ENCODE measurements at regions not wholly inside any gene's neighbourhood (a gene's known extent, or its start where the extent isn't known, plus 50 kb on each side); places are given as distances from the start of the nearest gene placed in this dataset.

DNA sequence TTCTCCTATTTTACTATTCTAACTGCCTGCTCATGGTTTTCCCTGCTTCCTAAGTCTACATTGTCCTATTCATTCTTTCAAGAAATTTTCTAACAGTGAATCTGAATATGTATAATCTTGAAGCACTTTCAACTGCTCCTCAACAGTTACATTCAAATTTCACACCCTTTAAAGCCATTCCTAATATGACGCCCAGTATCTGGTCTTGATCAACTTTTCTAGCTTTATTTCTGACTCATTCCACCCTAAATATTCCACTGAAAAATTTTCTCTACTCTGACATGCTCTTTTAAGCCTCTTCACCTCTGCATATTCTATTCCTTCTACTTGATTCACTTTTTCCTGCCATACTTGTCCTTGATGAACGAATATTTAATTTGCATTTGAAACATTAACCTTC is 1893.9 kb upstream of the PIK3C3 start:
- no TSS peak for BruUV-seq (replicated peaks)
- H3K4me1 Mint-ChIP-seq (ENCODE audit: insufficient read depth, unreplicated experiment) = no peaks in the 10 kb centered on the region
- intact Hi-C loops (cut with micrococcal nuclease) = no loop called here

DNA sequence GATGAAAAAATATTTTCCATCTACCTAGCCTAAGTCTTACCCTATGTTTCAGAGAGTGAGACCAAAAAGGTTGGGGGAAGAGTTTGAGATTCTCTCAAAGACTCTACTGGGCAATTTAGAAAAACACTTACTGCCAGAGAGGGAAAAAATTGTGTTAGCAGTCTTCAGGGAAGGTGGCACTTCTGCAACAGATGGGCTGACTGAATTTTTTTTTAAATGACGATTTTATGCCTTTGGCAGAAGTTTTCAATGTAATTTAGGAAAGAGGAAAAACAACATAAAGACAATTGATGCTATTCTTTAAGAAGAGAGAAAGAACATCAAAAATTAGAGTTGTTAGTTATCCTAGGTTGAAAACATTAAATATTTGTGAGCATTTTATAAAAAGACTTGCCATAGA is 1894.5 kb upstream of the PIK3C3 start:
- no peak for DNase-seq (ENCODE audit: unreplicated experiment)
- Mint-ChIP-seq H3K36me3 (ENCODE audit: insufficient read depth, unreplicated experiment) (no peaks in the 10 kb centered on the region), H3K27ac (ENCODE audit: low read depth, unreplicated experiment) (no peak overlapping the region), H3K4me3 (ENCODE audit: unreplicated experiment) (no peak overlapping the region), H3K9me3 (ENCODE audit: unreplicated experiment) (no peaks in the 10 kb centered on the region), H3K4me1 (ENCODE audit: insufficient read depth, unreplicated experiment) (no peaks in the 10 kb centered on the region), H3K27me3 (ENCODE audit: insufficient read depth, unreplicated experiment) (no peaks in the 10 kb centered on the region)
- ChIA-PET POLR2A (no interaction called here), CTCF (no interaction called here)
- no TSS peak for BruUV-seq (replicated peaks)
- intact Hi-C loops (cut with micrococcal nuclease) = no loop called here
- no peak for TF ChIP-seq CTCF (IDR thresholded peaks at IDR 0.05; ENCODE audit: unreplicated experiment)

More for the DNA sequence above, 1893.9 kb upstream of the PIK3C3 start:
- Mint-ChIP-seq H3K27me3 (ENCODE audit: insufficient read depth, unreplicated experiment) (no peaks in the 10 kb centered on the region), H3K9me3 (ENCODE audit: unreplicated experiment) (no peaks in the 10 kb centered on the region), H3K4me3 (ENCODE audit: unreplicated experiment) (no peak overlapping the region), H3K36me3 (ENCODE audit: insufficient read depth, unreplicated experiment) (no peaks in the 10 kb centered on the region), H3K27ac (ENCODE audit: low read depth, unreplicated experiment) (no peak overlapping the region)
- CTCF ChIA-PET = no interaction called here
- DNase-seq (ENCODE audit: unreplicated experiment) = no peak
- no peak for TF ChIP-seq CTCF (IDR thresholded peaks at IDR 0.05; ENCODE audit: unreplicated experiment)
- POLR2A ChIA-PET = no interaction called here

GRCh38 chr18:40058811-40059570 is 1896.0 kb upstream of the PIK3C3 start:
- Mint-ChIP-seq H3K36me3 (ENCODE audit: insufficient read depth, unreplicated experiment) (no peaks in the 10 kb centered on the region), H3K27me3 (ENCODE audit: insufficient read depth, unreplicated experiment) (no peaks in the 10 kb centered on the region), H3K9me3 (ENCODE audit: unreplicated experiment) (no peaks in the 10 kb centered on the region), H3K4me3 (ENCODE audit: unreplicated experiment) (no peak overlapping the region), H3K4me1 (ENCODE audit: insufficient read depth, unreplicated experiment) (peaks cover 5% of the 10 kb centered on the region), H3K27ac (ENCODE audit: low read depth, unreplicated experiment) (no peak overlapping the region)
- TF ChIP-seq CTCF (IDR thresholded peaks at IDR 0.05; ENCODE audit: unreplicated experiment) = no peak
- intact Hi-C loops (cut with micrococcal nuclease) = no loop called here
- DNase-seq (ENCODE audit: unreplicated experiment) = no peak
- ChIA-PET CTCF (interaction anchor here (0.6 kb wide), 1 partner anchor 18 kb away, joined by 3 read pairs; no protein-coding TSS in a partner anchor), POLR2A (no interaction called here)
- BruUV-seq (replicated peaks) = no TSS peak

DNA sequence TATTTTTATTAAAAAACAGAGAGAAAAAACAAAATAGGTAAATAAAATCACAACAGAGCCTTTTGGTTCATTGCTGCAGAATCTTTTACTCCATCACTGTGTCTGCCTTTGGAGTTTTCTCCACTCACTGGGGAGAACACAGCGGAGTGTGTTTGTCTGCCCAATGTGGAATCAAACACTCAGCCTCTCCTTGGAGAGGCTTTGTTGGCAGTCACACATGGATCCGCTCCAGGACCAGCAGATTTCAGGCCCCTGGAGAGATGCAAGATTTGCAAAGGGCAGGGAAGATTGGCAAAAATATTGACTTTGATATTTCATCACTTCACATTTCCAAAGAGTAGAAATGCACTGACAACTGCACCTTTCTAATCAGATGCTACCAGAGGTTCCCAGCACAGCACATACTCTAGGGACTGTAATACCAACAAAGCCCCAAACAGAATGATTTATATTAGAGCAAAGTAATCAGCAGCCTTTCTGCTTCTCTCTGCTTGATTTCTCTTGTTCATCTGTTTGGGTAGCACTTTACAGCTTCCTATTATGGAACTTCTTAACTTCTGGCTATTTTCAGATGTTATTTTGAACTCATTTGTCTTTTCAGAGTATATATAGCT is 1898.8 kb upstream of the PIK3C3 start:
- H3K9me3 Mint-ChIP-seq (ENCODE audit: unreplicated experiment) = no peaks in the 10 kb centered on the region
- CTCF ChIA-PET = interaction anchor here (0.7 kb wide), 2 partner anchors 122 to 664 kb away, joined by 3 read pairs; no protein-coding TSS in a partner anchor
- intact Hi-C loops (cut with micrococcal nuclease) = no loop called here
- POLR2A ChIA-PET = no interaction called here
- no peaks in the 10 kb centered on the region for H3K27me3 Mint-ChIP-seq (ENCODE audit: insufficient read depth, unreplicated experiment)
- no peak for DNase-seq (ENCODE audit: unreplicated experiment)
- H3K36me3 Mint-ChIP-seq (ENCODE audit: insufficient read depth, unreplicated experiment) = peaks cover 7% of the 10 kb centered on the region
- no peak overlapping the region for H3K4me3 Mint-ChIP-seq (ENCODE audit: unreplicated experiment)
- no peak for TF ChIP-seq CTCF (IDR thresholded peaks at IDR 0.05; ENCODE audit: unreplicated experiment)
- peaks cover 5% of the 10 kb centered on the region for H3K4me1 Mint-ChIP-seq (ENCODE audit: insufficient read depth, unreplicated experiment)
- BruUV-seq (replicated peaks) = no TSS peak
- H3K27ac Mint-ChIP-seq (ENCODE audit: low read depth, unreplicated experiment) = no peak overlapping the region

Measured in MCF 10A (cell line).